ENCODE measurements at regions not wholly inside any gene's neighbourhood (a gene's known extent, or its start where the extent isn't known, plus 50 kb on each side); places are given as distances from the start of the nearest gene placed in this dataset.

- intact Hi-C loops (cut with DNase I): no loop called here
- DNase-seq (ENCODE audit: low spot score): no peak
These were observed 196.4 kb downstream of the PCDH7 start for GRCh38 chr4:30916337-30917274.

DNA sequence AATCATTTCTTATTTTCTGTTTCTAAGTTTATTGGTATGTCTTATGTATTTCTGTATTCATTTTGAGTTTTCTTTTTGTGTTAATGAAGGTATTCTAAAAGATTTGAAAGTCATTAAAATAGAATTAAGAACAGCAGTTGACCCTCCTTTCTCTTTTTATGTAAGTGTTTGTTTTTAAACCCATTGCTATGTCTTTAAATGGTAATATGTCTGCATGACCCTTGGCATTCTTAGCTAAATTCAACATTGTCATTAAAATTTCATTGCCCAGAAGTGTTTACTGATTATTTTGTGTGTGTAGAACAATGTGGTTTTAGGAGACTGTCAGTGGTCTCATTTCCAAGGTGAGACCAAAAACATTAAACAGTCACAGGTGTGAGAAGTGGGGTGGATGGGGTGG lies 197.8 kb downstream of the PCDH7 start:
- intact Hi-C loops (cut with DNase I): no loop called here

GRCh38 chr4:30919458-30919857 lies 199.3 kb downstream of the PCDH7 start:
- intact Hi-C loops (cut with DNase I): no loop called here

More for the DNA sequence above, 197.8 kb downstream of the PCDH7 start:
- no peak for DNase-seq (ENCODE audit: low spot score)

GRCh38 chr4:30920043-30920442 lies 199.9 kb downstream of the PCDH7 start:
- no peak for DNase-seq (ENCODE audit: low spot score)
- intact Hi-C loops (cut with DNase I): no loop called here

More at GRCh38 chr4:30919458-30919857, 199.3 kb downstream of the PCDH7 start:
- DNase-seq (ENCODE audit: low spot score): no peak

- intact Hi-C loops (cut with DNase I): no loop called here
- DNase-seq (ENCODE audit: low spot score): no peak
These were observed 202.5 kb downstream of the PCDH7 start for GRCh38 chr4:30922625-30923024.

- no peak for DNase-seq (ENCODE audit: low spot score)
- intact Hi-C loops (cut with DNase I): no loop called here
These were observed 204.3 kb downstream of the PCDH7 start for GRCh38 chr4:30924495-30924894.

DNA sequence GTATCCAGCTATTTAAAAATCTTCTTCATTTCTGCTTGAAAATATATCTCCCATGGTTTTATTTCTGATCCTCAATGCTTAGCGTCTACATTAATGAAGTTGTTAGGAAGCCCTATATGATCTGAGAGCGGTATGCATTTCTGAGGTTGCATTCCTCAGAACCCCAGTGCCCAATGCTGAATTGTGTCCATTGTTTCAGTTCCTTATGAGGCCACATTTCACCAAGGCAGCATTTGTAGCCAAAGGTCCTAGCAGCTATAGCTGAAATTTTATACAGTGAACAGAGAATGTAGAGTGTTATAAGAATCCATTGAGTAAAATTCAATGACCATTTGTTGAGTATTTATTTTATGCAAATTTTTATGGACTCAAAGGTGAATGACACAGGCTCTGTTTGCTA lies 209.5 kb downstream of the PCDH7 start:
- no peak for DNase-seq (ENCODE audit: low spot score)
- intact Hi-C loops (cut with DNase I): loop anchor here in 1 of 2 donors (5.0 kb wide), 1 partner anchor 97 kb away; no protein-coding TSS in a partner anchor

- intact Hi-C loops (cut with DNase I): loop anchor here in 1 of 2 donors (5.0 kb wide), 1 partner anchor 98 kb away; no protein-coding TSS in a partner anchor
- DNase-seq (ENCODE audit: low spot score): no peak
These were observed 210.1 kb downstream of the PCDH7 start for GRCh38 chr4:30930276-30930675.

- intact Hi-C loops (cut with DNase I): loop anchor here in 1 of 2 donors (5.0 kb wide), 1 partner anchor 100 kb away; no protein-coding TSS in a partner anchor
- no peak for DNase-seq (ENCODE audit: low spot score)
These were observed 212.4 kb downstream of the PCDH7 start for GRCh38 chr4:30932581-30932980.

- no peak for DNase-seq (ENCODE audit: low spot score)
- intact Hi-C loops (cut with DNase I): no loop called here
These were observed 218.9 kb downstream of the PCDH7 start for GRCh38 chr4:30939069-30939468.

DNA sequence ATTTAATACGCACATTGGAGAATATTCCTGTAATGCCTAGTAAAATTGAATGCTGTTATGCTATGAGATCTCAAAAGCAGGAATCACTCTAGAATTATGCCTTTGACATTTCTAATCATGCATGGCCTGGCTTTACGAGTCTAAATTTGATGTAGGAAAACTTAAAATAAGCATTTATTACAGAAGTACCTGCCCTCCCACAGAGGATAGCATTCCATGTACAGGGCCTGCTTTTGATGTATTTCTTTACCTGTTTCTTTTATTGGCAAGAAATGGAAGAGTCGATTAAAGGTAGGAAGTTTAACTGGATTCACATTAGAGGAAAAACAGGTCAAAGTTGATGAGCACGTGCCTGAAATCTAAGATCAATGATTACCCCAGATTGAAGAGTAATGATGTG lies 219.5 kb downstream of the PCDH7 start:
- intact Hi-C loops (cut with DNase I): no loop called here
- no peak for DNase-seq (ENCODE audit: low spot score)

- DNase-seq (ENCODE audit: low spot score): no peak
- intact Hi-C loops (cut with DNase I): no loop called here
These were observed 221.5 kb downstream of the PCDH7 start for GRCh38 chr4:30941641-30942040.

GRCh38 chr4:30943356-30943755 lies 223.2 kb downstream of the PCDH7 start:
- intact Hi-C loops (cut with DNase I): no loop called here
- no peak for DNase-seq (ENCODE audit: low spot score)

GRCh38 chr4:30945586-30945985 lies 225.4 kb downstream of the PCDH7 start:
- no peak for DNase-seq (ENCODE audit: low spot score)
- intact Hi-C loops (cut with DNase I): no loop called here

GRCh38 chr4:30946288-30946687 lies 226.1 kb downstream of the PCDH7 start:
- intact Hi-C loops (cut with DNase I): no loop called here

GRCh38 chr4:30948653-30949052 lies 228.5 kb downstream of the PCDH7 start:
- intact Hi-C loops (cut with DNase I): no loop called here

More at GRCh38 chr4:30946288-30946687, 226.1 kb downstream of the PCDH7 start:
- DNase-seq (ENCODE audit: low spot score): no peak

DNA sequence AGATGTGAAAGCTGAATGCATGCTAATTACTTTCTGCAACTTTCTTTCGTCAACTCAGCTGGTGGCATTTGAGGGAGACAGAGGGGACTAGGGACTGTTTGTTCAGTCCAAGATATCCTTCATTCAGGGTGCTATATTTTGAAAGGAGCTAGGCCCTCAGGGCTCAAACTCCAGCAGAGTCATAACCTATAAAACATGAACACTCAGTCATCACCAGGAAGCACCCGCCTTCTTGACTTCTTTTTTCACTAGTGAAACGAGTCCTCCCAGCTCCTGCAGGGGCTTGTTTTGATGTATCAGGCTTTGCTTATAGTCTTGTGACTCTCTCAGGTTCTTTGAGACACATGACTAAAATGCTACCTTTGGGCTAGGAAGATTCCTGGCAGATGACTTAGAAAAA lies 230.6 kb downstream of the PCDH7 start:
- intact Hi-C loops (cut with DNase I): no loop called here
- DNase-seq (ENCODE audit: low spot score): no peak

More at GRCh38 chr4:30948653-30949052, 228.5 kb downstream of the PCDH7 start:
- DNase-seq (ENCODE audit: low spot score): no peak

DNA sequence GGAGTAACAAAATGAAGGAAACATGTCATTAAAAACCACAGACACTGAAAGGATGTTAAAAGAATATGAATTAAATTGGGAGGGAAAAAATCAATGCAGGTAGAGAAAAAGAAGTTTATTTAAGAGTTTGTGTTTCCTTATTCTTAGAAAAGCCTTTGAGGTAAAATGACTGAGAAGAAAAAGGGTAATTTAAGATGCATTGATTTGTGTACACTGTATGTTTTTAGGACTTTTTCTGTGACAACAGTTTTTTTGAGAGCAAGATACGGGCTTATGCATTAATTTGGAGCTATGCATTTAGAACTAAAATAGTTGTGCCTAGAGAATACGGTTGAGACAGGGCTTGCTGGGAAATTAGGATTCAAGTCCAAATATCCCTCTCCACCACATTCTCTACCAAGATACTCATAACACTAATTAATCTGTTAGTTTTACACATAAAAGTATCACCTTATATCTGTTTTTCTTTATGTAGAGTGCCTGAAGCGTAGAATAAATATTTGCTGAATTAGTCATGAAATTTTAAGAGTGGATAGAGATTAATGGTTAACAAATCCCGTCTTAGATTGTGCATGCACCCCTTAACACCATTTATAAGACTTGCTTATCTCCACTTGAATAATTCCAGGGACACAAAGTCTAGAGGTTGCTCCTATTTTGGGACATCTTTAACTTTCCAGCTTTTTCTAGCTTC lies 232.5 kb downstream of the PCDH7 start:
- intact Hi-C loops (cut with DNase I): no loop called here
- DNase-seq (ENCODE audit: low spot score): no peak

GRCh38 chr4:30953799-30954198 lies 233.6 kb downstream of the PCDH7 start:
- no peak for DNase-seq (ENCODE audit: low spot score)
- intact Hi-C loops (cut with DNase I): no loop called here

- no peak for DNase-seq (ENCODE audit: low spot score)
- intact Hi-C loops (cut with DNase I): no loop called here
These were observed 236.7 kb downstream of the PCDH7 start for GRCh38 chr4:30956916-30957315.
